K562 (cell line): ENCODE measurements at regions not wholly inside any gene's neighbourhood (a gene's known extent, or its start where the extent isn't known, plus 50 kb on each side); places are given as distances from the start of the nearest gene placed in this dataset.

Experiments used
- CBX5 ChIP-seq: IDR thresholded peaks from 2 replicates; pipeline ENCODE4 v1.6.1; 2014; ENCODE audit warnings: low read depth, borderline replicate concordance
- CHD2 ChIP-seq: IDR thresholded peaks from 2 replicates; pipeline ENCODE4 v1.6.1; 2011; ENCODE audit warnings: low read depth, low read length
- KDM1A ChIP-seq, 2 experiments: fragments of 450-650 bp; IDR thresholded peaks; 2 replicates each; pipeline ENCODE4 v1.6.1; 2016; ENCODE audit warnings: mild to moderate bottlenecking in 2 of 2
- PCBP1 ChIP-seq: fragments of 200-400 bp; formaldehyde crosslinking; IDR thresholded peaks from 2 replicates; pipeline ENCODE4 v1.6.1; 2018; ENCODE audit warnings: mild to moderate bottlenecking, low read depth, low read length; ENCODE audit not compliant: poor library complexity, severe bottlenecking
- RBM25 ChIP-seq: fragments of 200-400 bp; formaldehyde crosslinking; IDR thresholded peaks from 2 replicates; pipeline ENCODE4 v1.6.1; 2018; ENCODE audit warnings: low read length, low read depth, moderate library complexity; ENCODE audit not compliant: severe bottlenecking
- SMARCA5 ChIP-seq: fragments of 450-650 bp; IDR thresholded peaks from 2 replicates; pipeline ENCODE4 v1.6.1; 2016
- TRIM28 ChIP-seq: fragments of 450-650 bp; IDR thresholded peaks from 2 replicates; pipeline ENCODE4 v1.6.1; 2017
- ZEB2 ChIP-seq: fragments of 450-650 bp; IDR thresholded peaks from 2 replicates; pipeline ENCODE4 v1.6.1; 2016
- ZNF146 ChIP-seq: IDR thresholded peaks from one replicate; pipeline ENCODE4 v1.6.1; 2018; ENCODE audit warnings: missing compliant biosample characterization; ENCODE audit not compliant: unreplicated experiment
- ZNF280A ChIP-seq: fragments of 450-650 bp; IDR thresholded peaks from 2 replicates; pipeline ENCODE4 v1.6.1; 2018; ENCODE audit warnings: mild to moderate bottlenecking, low read depth; ENCODE audit not compliant: partially characterized antibody
- ZNF354B ChIP-seq: fragments of 250-450 bp; sonication (Bioruptor Pico); IDR thresholded peaks from 2 replicates; pipeline ENCODE4 v1.4.0; 2020
- TF ChIP-seq, protein P1 (sequence below), 2 experiments: IDR thresholded peaks in 1 of 2; conservative IDR thresholded peaks in 1 of 2; 2 replicates each; pipeline ENCODE4 v1.6.1; 2016; ENCODE audit warnings: low read depth in 2 of 2, mild to moderate bottlenecking in 1 of 2, missing compliant biosample characterization in 1 of 2, missing genetic modification characterization in 1 of 2, moderate library complexity in 1 of 2

DNA sequence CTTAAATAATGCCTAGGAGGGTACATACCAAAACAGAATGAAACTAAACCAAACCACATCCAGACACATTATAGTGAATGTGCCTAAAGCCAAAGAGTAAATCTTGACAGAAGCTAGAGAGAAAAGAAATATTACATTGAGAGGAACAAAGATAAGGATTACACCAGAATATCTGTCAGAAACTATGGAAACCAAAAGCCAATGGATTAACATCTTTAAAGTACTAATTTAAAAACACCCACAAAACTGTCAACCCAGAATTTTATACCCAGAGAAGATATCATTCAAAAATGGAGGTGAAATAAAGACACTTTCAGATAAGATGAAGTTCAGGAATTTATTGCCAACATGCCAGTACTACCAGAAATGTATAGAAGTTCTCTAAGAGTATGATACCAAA, 198.5 kb upstream of the ZEB2 start (continued):
- TF ChIP-seq, protein P1, sequence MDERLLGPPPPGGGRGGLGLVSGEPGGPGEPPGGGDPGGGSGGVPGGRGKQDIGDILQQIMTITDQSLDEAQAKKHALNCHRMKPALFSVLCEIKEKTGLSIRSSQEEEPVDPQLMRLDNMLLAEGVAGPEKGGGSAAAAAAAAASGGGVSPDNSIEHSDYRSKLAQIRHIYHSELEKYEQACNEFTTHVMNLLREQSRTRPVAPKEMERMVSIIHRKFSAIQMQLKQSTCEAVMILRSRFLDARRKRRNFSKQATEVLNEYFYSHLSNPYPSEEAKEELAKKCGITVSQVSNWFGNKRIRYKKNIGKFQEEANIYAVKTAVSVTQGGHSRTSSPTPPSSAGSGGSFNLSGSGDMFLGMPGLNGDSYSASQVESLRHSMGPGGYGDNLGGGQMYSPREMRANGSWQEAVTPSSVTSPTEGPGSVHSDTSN (CRISPR knock-in tag; IDR thresholded peaks at IDR 0.05; ENCODE audit: low read depth) = no peak
- TF ChIP-seq, protein P1 (tag; conservative IDR thresholded peaks at IDR 0.05; ENCODE audit: low read depth) = 0 out of 2 replicates have a peak, but pooled peaks have one; percentile 11
- peak; percentile 96 for TF ChIP-seq ZNF146
- TF ChIP-seq KDM1A (IDR thresholded peaks at IDR 0.05) = peak in 1 of 2 experiments; percentile 36; a peak in 1 of 4 replicates
- TF ChIP-seq ZNF280A = peak; percentile 84
- TF ChIP-seq CHD2 = no peak
- peak; percentile 95 for TF ChIP-seq TRIM28
- peak; percentile 74 for TF ChIP-seq SMARCA5
- no peak for TF ChIP-seq PCBP1
- no peak for TF ChIP-seq ZNF354B (CRISPR knock-in tag)
- peak; percentile 50 for TF ChIP-seq RBM25
- 0 out of 2 replicates have a peak, but pooled peaks have one; percentile 35 for TF ChIP-seq CBX5
- peak; percentile 37; the same call in 1 of the 2 replicates for TF ChIP-seq ZEB2
- TF ChIP-seq, all 486 proteins: peak for 16
